Gastroesophageal sphincter (tissue), 4 donors: ENCODE measurements at regions not wholly inside any gene's neighbourhood (a gene's known extent, or its start where the extent isn't known, plus 50 kb on each side); places are given as distances from the start of the nearest gene placed in this dataset.

Experiments used
- ATAC-seq: fragments of 150-250 bp; one replicate; pipeline ENCODE4 v1.9.1; 2016; ENCODE audit warnings: mild to moderate bottlenecking, moderate library complexity
- H3K27ac ChIP-seq, 4 donors: fragments of 200-600 bp; sonication (generic) in 3 of 4; 1 replicate in 3 of 4; 2 replicates in 1 of 4; pipeline ENCODE4 v1.5.1; 2016 to 2019
- H3K27me3 ChIP-seq: fragments of 200-600 bp; sonication (generic); one replicate; pipeline ENCODE4 v1.5.1; 2019
- H3K36me3 ChIP-seq, 2 donors: fragments of 200-600 bp; sonication (generic); one replicate each; pipeline ENCODE4 v1.5.1; 2019; ENCODE audit warnings: control low read depth in 1 of 2
- H3K4me1 ChIP-seq, 3 donors: fragments of 200-600 bp; sonication (generic); 1 replicate in 2 of 3; 2 replicates in 1 of 3; pipeline ENCODE4 v1.5.1; 2016 to 2019; ENCODE audit warnings: control low read depth in 2 of 3
- H3K4me3 ChIP-seq, 2 donors: fragments of 200-600 bp; sonication (generic); one replicate each; pipeline ENCODE4 v1.5.1; 2019; ENCODE audit warnings: mild to moderate bottlenecking in 1 of 2, moderate library complexity in 1 of 2
- H3K9me3 ChIP-seq, 3 donors: fragments of 200-600 bp; sonication (generic); one replicate each; pipeline ENCODE4 v1.5.1; 2017 to 2019; ENCODE audit warnings: control low read depth in 2 of 3
- EP300 ChIP-seq: sonication (generic); formaldehyde crosslinking; IDR thresholded peaks from one replicate; pipeline ENCODE4 v1.6.1; 2017; ENCODE audit warnings: antibody characterized with exemption, mild to moderate bottlenecking
- POLR2A ChIP-seq, 2 donors: fragments of 450-650 bp; IDR thresholded peaks; one replicate each; pipeline ENCODE4 v1.6.1; 2017; ENCODE audit warnings: antibody characterized with exemption in 2 of 2, mild to moderate bottlenecking in 2 of 2, moderate library complexity in 1 of 2
- POLR2AphosphoS5 ChIP-seq: sonication (generic); formaldehyde crosslinking; IDR thresholded peaks from one replicate; pipeline ENCODE4 v1.6.1; 2017; ENCODE audit warnings: antibody characterized with exemption
- WGBS, 2 donors: methylation state at CpG; one replicate each; pipeline ENCODE4 v1.1.5; 2018; ENCODE audit warnings: low coverage in 1 of 2; 5-methylcytosine and 5-hydroxymethylcytosine counted together
- TF ChIP-seq, protein P1 (sequence below), 4 experiments: fragments of 200-600 bp in 2 of 4; fragments of 450-650 bp in 2 of 4; sonication (generic) in 1 of 4; IDR thresholded peaks; one replicate each; pipeline ENCODE4 v1.5.1; 2017 to 2019; ENCODE audit warnings: antibody characterized with exemption in 4 of 4, mild to moderate bottlenecking in 2 of 4, moderate library complexity in 2 of 4

DNA sequence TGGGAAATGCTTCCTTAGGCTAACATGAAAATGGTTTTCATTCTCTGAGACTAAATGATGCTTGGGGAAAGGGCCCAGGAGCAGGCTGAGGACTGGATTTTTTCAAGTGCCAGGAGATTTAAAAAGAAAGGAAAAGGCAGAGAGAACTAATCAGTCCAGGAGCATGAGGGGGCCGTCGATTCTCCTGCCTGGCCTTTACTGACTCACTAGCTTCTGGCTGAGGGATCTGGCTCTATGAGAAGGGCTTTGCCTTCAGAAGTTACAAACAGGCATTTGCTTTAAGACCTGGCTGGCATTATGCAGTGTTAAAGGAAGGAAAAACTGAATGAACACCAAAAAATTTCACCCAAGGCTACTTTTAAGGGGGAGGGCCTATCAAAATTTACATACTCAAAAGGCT is 359.2 kb downstream of the PBX1 start:
- 21% methylated on average over 2 of the region's 2 CpGs; no CpG with 5 or more reads in 1 of the 2 donors for WGBS, 2 donors
- Histone ChIP-seq H3K36me3 (no peaks in the 10 kb centered on the region), H3K4me1 (peaks cover 0 to 21% (median 4%) of the 10 kb centered on the region in 3 donors), H3K9me3 (no peaks in the 10 kb centered on the region), H3K27ac (peak overlapping the region in 3 of 4 donors; percentile 14 to 58 (median 17)), H3K4me3 (no peak overlapping the region), H3K27me3 (no peaks in the 10 kb centered on the region)
- no peak for TF ChIP-seq POLR2A (IDR thresholded peaks at IDR 0.05)
- TF ChIP-seq POLR2AphosphoS5: no peak
- TF ChIP-seq EP300: no peak
- TF ChIP-seq, protein P1, sequence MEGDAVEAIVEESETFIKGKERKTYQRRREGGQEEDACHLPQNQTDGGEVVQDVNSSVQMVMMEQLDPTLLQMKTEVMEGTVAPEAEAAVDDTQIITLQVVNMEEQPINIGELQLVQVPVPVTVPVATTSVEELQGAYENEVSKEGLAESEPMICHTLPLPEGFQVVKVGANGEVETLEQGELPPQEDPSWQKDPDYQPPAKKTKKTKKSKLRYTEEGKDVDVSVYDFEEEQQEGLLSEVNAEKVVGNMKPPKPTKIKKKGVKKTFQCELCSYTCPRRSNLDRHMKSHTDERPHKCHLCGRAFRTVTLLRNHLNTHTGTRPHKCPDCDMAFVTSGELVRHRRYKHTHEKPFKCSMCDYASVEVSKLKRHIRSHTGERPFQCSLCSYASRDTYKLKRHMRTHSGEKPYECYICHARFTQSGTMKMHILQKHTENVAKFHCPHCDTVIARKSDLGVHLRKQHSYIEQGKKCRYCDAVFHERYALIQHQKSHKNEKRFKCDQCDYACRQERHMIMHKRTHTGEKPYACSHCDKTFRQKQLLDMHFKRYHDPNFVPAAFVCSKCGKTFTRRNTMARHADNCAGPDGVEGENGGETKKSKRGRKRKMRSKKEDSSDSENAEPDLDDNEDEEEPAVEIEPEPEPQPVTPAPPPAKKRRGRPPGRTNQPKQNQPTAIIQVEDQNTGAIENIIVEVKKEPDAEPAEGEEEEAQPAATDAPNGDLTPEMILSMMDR (IDR thresholded peaks at IDR 0.05): no peak
- no peak for ATAC-seq

DNA sequence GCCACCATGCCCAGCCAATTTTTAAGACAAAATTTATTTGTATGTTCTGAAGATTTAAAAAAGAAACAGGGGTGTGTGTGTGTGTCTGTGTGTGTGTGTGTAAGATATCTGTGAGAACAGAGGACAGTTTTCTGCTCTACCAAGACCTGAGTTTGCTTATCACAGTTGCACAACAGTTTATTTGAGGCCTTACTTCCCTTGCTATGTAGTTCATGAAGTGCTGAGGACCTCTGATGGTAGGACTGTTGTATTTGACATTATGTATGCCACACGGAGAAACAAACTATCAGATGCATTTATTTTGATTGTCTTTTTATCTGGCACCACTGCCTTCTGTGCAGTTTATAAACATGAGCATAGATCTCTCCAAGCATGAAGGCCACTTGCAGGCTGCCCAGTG is 355.2 kb downstream of the PBX1 start:
- ATAC-seq: peak; percentile 69
- WGBS, 2 donors: 14 to 25% methylated on average over 1 of the region's 1 CpG
- peaks cover 0 to 21% (median 4%) of the 10 kb centered on the region in 3 donors for H3K4me1 ChIP-seq
- H3K9me3 ChIP-seq: no peaks in the 10 kb centered on the region
- no peaks in the 10 kb centered on the region for H3K36me3 ChIP-seq
- no peak overlapping the region for H3K4me3 ChIP-seq
- H3K27me3 ChIP-seq: no peaks in the 10 kb centered on the region
- no peak for TF ChIP-seq POLR2AphosphoS5
- TF ChIP-seq, protein P1 (IDR thresholded peaks at IDR 0.05): peak; percentile 12 to 63 (median 50)
- no peak overlapping the region for H3K27ac ChIP-seq

DNA sequence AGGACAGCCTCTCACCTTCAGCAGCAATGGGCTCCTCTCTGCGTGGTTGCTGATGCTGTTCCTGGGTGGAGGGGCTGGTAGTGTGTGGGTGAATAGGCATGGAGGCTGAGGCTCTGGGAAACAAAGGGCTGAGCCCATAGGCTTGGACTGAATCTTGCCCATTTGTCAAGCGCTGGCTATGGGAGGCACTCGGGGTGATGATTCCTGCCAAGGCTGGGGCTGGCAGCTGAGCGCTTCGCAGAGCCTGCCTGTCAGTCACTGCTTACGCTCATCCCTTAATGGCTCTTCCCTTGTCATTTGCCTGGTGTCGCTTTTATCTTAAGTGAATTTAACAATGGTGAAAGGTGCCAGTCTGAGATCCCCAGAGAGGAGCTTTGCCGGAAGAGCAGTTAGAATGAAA is 353.3 kb downstream of the PBX1 start:
- no peak for TF ChIP-seq POLR2A (IDR thresholded peaks at IDR 0.05)
- no peak for TF ChIP-seq EP300
- TF ChIP-seq, protein P1 (IDR thresholded peaks at IDR 0.05): no peak
- no peak for TF ChIP-seq POLR2AphosphoS5
- no peaks in the 10 kb centered on the region for H3K36me3 ChIP-seq
- 80% methylated on average over 4 of the region's 8 CpGs; no CpG with 5 or more reads in 1 of the 2 donors for WGBS, 2 donors
- no peak overlapping the region for H3K4me3 ChIP-seq
- peaks cover 0 to 2% (median 0%) of the 10 kb centered on the region in 3 donors for H3K4me1 ChIP-seq
- H3K9me3 ChIP-seq: no peaks in the 10 kb centered on the region
- H3K27me3 ChIP-seq: no peaks in the 10 kb centered on the region
- H3K27ac ChIP-seq: no peak overlapping the region
- ATAC-seq: no peak

DNA sequence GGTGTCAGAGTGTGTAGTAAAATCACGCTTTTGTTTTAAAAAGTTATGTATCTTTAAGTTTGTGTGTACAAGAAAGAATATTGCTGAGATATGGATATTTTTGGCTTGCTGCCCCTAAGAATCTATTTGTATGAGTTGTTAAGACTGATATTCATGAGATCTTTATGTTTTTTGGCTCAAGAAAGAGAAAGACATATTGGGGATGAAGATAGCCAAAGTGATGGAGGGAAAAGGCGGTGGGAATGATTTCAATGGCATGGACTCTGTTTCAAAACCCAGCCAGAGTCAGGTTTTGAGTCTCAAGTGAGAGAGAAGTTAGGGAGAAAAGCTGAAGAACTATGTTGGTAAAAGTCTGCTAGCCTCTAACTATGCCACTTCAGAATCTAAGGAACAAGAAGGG is 351.7 kb downstream of the PBX1 start:
- Histone ChIP-seq H3K4me1 (no peaks in the 10 kb centered on the region), H3K4me3 (no peak overlapping the region), H3K27ac (no peak overlapping the region), H3K36me3 (no peaks in the 10 kb centered on the region), H3K27me3 (no peaks in the 10 kb centered on the region), H3K9me3 (no peaks in the 10 kb centered on the region)
- 95% methylated on average over 2 of the region's 2 CpGs for WGBS, 2 donors
- no peak for ATAC-seq
- TF ChIP-seq EP300 (no peak), POLR2A (IDR thresholded peaks at IDR 0.05) (no peak), POLR2AphosphoS5 (no peak)
- TF ChIP-seq, protein P1 (IDR thresholded peaks at IDR 0.05): no peak

DNA sequence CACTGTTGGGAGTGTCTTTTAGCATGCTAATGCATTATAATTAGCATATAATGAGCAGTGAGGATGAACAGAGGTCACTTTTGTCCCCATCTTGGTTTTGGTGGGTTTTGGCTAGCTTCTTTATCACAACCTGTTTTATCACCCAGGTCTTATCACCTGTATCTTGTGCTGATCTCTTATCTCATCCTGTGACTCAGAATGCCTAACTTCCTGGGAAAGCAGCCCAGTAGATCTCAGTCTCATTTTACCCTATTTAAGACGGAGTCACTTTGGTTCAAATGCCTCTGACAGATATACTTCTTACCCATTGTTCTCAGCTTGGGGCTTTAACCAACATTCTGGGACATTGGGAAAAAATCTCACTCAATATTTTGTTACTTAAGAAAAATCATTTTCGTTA is 348.7 kb downstream of the PBX1 start:
- no peaks in the 10 kb centered on the region for H3K27me3 ChIP-seq
- WGBS, 2 donors: 43 to 45% methylated on average over 2 of the region's 2 CpGs
- H3K27ac ChIP-seq: no peak overlapping the region
- H3K4me1 ChIP-seq: no peaks in the 10 kb centered on the region
- no peak for ATAC-seq
- no peak overlapping the region for H3K4me3 ChIP-seq
- H3K36me3 ChIP-seq: no peaks in the 10 kb centered on the region
- no peaks in the 10 kb centered on the region for H3K9me3 ChIP-seq
- no peak for TF ChIP-seq POLR2A (IDR thresholded peaks at IDR 0.05)
